Stimulated activated CD4-positive, alpha-beta T cell treated with anti-CD3 and anti-CD28 coated beads, TNF-alpha, amount 100 ng/mL, for 24 hours (primary cell): ENCODE measurements at regions not wholly inside any gene's neighbourhood (a gene's known extent, or its start where the extent isn't known, plus 50 kb on each side); places are given as distances from the start of the nearest gene placed in this dataset.

ENCODE experiments used
- DNase-seq, 3 experiments: peaks; one replicate each; pipeline ENCODE4 v3.0.0-alpha.2; 2020; ENCODE audit warnings: low read depth in 3 of 3

DNA sequence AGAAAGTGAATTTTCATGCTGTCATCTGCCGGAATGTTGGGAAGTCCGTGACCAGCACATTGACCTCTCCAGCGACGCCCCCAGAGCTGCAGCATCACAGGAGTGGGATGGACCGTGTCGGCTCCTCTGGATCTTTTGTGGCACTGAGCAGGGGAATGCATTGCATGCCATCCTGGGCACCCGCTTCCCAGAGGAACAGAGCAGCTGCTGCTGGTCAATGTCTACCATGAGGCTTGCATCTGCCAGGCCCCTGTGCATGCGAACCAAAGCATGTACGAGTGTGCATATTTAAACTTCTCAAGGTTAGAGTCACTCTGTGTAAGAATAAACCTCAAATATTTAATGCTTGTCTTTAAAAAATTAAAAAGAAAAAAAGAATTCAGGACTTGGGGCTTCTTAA, 414.8 kb downstream of the GADD45G start:
- no peak for DNase-seq

- no peak for DNase-seq
These were observed 415.6 kb downstream of the GADD45G start for GRCh38 chr9:90020276-90020871.

DNA sequence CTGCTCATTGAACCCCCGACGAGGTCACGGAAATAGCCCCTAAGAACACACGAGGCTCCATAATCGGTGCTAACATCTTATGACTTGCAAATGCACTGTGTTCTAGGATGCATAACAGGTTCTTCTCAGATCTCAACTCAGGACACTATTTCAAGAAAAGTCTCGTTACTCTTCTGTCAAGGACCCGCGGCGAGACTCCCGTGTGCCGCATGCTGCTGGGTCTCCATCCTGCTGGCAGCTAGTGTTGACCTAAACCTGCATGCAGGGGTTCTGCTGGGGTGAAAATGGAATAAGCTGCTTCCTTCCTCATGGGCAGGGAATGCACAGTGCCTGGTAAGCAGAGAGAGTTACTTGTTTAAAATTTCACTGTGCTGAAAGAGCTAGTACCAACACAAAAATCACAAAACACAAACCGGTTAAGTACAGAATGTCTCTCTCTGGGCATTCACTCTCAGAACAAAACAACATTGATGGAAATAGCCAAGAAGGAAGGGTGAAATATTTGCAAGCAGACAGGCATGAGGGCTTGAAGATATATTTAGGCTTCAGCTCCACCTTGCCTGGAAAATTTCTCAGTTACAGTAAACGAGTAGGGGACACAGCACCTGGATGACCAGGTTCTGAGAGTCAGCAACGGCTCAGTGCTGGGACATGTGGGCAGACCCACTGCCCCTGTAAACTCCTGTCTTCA, 416.5 kb downstream of the GADD45G start:
- no peak for DNase-seq

- DNase-seq, result no peak
These were observed 417.7 kb downstream of the GADD45G start for GRCh38 chr9:90022474-90022873.

GRCh38 chr9:90023861-90024260, 419.0 kb downstream of the GADD45G start:
- DNase-seq, result no peak

GRCh38 chr9:90024409-90024808, 419.6 kb downstream of the GADD45G start:
- DNase-seq, result no peak

DNA sequence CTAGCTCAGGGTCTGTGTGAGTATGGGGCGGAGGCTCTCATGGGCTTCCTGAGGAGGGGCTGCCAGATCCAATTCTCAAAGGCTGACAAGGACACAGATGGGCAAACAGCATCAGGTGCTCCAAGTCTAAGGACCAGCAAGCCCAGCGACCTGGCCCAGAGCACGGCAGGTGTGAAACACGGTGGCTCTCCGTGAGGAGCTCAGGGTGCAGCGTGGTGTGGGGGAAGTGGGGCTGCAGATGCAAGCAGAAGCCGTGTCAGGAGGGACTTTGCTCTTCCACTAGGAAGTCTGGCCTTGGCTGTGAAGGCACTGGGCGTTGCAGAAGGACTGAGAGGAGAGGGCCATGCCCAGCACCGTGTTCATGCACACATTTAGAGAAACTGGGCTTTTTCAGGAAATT, 420.0 kb downstream of the GADD45G start:
- DNase-seq, result no peak

GRCh38 chr9:90025816-90026215, 421.0 kb downstream of the GADD45G start:
- no peak for DNase-seq

DNA sequence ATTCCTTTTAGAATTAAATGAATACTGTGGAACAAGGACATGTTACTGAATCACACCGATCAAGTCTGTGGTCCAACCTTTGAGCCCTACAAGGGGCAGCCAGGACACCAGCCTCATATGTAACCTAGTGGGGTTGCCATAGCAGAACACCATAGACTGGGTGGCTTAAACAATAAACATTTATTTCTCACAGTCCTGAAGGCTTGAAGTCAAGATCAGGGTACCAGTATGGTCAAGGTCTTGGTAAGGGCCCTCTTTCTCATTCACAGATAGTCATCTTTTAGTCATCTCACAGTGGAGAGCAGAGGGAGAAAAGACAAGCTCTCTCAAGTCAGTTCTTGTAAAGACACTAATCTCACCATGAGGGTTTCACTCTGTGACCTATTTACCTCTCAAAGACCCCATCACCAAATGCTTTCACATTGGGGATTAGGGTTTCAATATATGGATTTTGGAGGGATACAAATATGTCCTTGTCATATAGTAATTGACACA, 422.5 kb downstream of the GADD45G start:
- DNase-seq, result no peak

GRCh38 chr9:90029386-90029785, 424.6 kb downstream of the GADD45G start:
- DNase-seq, result no peak

- no peak for DNase-seq
These were observed 425.2 kb downstream of the GADD45G start for GRCh38 chr9:90029996-90030395.

- DNase-seq, result no peak
These were observed 427.6 kb downstream of the GADD45G start for GRCh38 chr9:90032296-90033027.

GRCh38 chr9:90033028-90033650, 428.3 kb downstream of the GADD45G start:
- no peak for DNase-seq

DNA sequence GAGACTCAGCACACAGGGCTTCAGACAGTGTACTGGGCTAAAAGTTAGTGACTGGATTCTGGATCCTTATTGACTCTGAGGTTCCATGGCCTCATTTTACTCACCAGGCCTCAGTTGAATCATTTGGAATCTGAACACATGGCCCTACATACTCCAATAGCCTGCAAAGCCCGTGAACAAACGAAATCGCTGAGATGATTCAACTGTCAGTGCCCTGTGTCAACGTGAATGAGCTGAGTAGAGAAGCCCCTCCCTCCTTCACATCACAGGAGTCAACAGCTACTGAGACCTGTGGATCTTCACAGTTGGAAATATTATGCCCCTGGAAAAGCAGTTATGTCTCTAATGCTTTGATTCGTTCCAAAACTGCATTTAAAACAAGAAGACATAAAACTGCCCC, 429.3 kb downstream of the GADD45G start:
- no peak for DNase-seq

DNA sequence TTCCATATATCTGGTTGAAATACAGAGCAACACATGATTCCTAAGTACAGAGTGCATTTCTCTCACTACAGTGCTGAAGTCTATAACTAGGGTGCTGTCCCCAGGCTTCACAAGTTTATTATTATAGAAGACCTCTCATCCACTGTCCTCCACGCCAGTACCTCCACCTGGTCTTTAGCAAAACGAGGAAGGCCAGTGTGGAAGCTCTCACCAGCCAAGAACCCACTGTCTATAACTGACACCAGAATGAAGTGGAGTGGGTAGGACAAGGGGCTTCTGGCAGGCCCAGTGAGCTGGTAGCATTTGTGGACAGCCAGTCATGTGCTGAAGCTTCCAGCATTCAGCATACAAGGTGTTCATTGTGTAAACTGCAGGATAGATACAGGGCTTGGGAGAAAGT, 430.7 kb downstream of the GADD45G start:
- no peak for DNase-seq

- DNase-seq, result no peak
These were observed 432.5 kb downstream of the GADD45G start for GRCh38 chr9:90037146-90037797.

GRCh38 chr9:90038763-90039162, 434.0 kb downstream of the GADD45G start:
- no peak for DNase-seq

GRCh38 chr9:90044263-90044662, 439.5 kb downstream of the GADD45G start:
- DNase-seq, result no peak

GRCh38 chr9:90044710-90045151, 439.9 kb downstream of the GADD45G start:
- DNase-seq, result peak in 1 of 3 experiments; percentile 5

GRCh38 chr9:90046317-90046861, 441.6 kb downstream of the GADD45G start:
- DNase-seq, result peak in 1 of 3 experiments; percentile 26

DNA sequence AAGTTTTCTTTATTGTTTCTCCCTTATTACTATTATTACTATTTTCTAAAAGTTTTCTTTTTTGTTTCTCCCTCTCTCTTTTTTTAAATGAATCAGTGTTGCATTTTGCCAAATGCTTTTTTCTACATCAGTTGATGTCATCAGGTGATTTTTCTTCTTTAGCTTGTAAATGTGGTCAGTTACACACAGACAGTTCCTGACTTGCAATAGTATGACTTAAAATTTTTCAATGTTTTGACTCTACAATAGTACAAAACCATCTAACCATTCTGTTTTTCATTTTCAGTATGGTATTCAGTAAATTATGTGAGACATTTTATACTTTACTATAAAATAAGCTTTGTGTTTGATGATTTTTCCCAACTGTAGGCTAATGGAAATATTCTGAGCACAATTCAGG, 443.0 kb downstream of the GADD45G start:
- DNase-seq, result no peak
